Loucy (cell line): ENCODE measurements at regions not wholly inside any gene's neighbourhood (a gene's known extent, or its start where the extent isn't known, plus 50 kb on each side); places are given as distances from the start of the nearest gene placed in this dataset.
"Not testable (repeated sequence)": the region's sequence is repeated elsewhere in the genome, so short reads cannot be mapped to it uniquely, and the experiment has no call there.

Experiments
- H2AFZ ChIP-seq: fragments of 200-600 bp; sonication (generic); 2 replicates; pipeline ENCODE4 v1.6.0; 2016; ENCODE audit warnings: antibody characterized with exemption, mild to moderate bottlenecking, low read length, moderate library complexity
- H3F3A ChIP-seq: fragments of 200-600 bp; 2 replicates; pipeline ENCODE4 v1.6.0; 2016; ENCODE audit warnings: antibody characterized with exemption, low read depth, mild to moderate bottlenecking
- H3K27me3 ChIP-seq: fragments of 200-600 bp; sonication (generic); 2 replicates; pipeline ENCODE4 v1.6.1; 2014; ENCODE audit warnings: low read length, mild to moderate bottlenecking; ENCODE audit not compliant: insufficient read depth, poor library complexity, severe bottlenecking
- H3K36me3 ChIP-seq: fragments of 200-600 bp; sonication (generic); 2 replicates; pipeline ENCODE4 v1.6.1; 2016; ENCODE audit warnings: low read length; ENCODE audit not compliant: insufficient read depth
- H3K4me1 ChIP-seq: fragments of 200-600 bp; sonication (generic); 2 replicates; pipeline ENCODE4 v1.5.1; 2014; ENCODE audit warnings: low read length, mild to moderate bottlenecking; ENCODE audit not compliant: insufficient read depth, poor library complexity, severe bottlenecking
- H3K4me2 ChIP-seq: fragments of 200-600 bp; sonication (generic); 2 replicates; pipeline ENCODE4 v1.6.0; 2014; ENCODE audit warnings: antibody characterized with exemption, low read length, low read depth, mild to moderate bottlenecking; ENCODE audit not compliant: poor library complexity, severe bottlenecking
- H3K4me3 ChIP-seq: fragments of 200-600 bp; sonication (generic); 2 replicates; pipeline ENCODE4 v1.5.1; 2014; ENCODE audit warnings: low read length, mild to moderate bottlenecking, mixed read lengths; ENCODE audit not compliant: poor library complexity, severe bottlenecking
- H3K79me2 ChIP-seq: fragments of 200-600 bp; sonication (generic); 2 replicates; pipeline ENCODE4 v1.6.1; 2014; ENCODE audit warnings: low read length; ENCODE audit not compliant: insufficient read depth
- H3K9ac ChIP-seq: fragments of 200-600 bp; sonication (generic); 2 replicates; pipeline ENCODE4 v1.6.0; 2014; ENCODE audit warnings: mild to moderate bottlenecking, low read depth, low read length, moderate library complexity; ENCODE audit not compliant: poor library complexity, severe bottlenecking
- H3K9me2 ChIP-seq: fragments of 200-600 bp; sonication (generic); replicated peaks from 2 replicates; pipeline ENCODE4 v1.6.1; 2016; ENCODE audit warnings: low read depth, low read length, mixed read lengths
- H3K9me3 ChIP-seq: fragments of 200-600 bp; sonication (generic); 2 replicates; pipeline ENCODE4 v1.6.1; 2014; ENCODE audit warnings: mild to moderate bottlenecking, antibody characterized with exemption, low read length, low read depth; ENCODE audit not compliant: insufficient read depth
- H4K20me1 ChIP-seq: fragments of 200-600 bp; sonication (generic); 2 replicates; pipeline ENCODE4 v1.6.0; 2014; ENCODE audit warnings: antibody characterized with exemption, low read length, mild to moderate bottlenecking; ENCODE audit not compliant: insufficient read depth, poor library complexity, severe bottlenecking
- CTCF ChIP-seq: fragments of 200-600 bp; sonication (generic); conservative IDR thresholded peaks from 2 replicates; pipeline ENCODE4 v1.5.1; 2014; ENCODE audit warnings: mild to moderate bottlenecking, antibody characterized with exemption, low read length
- EZH2phosphoT487 ChIP-seq: fragments of 200-600 bp; IDR thresholded peaks from 2 replicates; pipeline ENCODE4 v1.6.1; 2018; ENCODE audit warnings: antibody characterized with exemption, mild to moderate bottlenecking, moderate library complexity, borderline replicate concordance

DNA sequence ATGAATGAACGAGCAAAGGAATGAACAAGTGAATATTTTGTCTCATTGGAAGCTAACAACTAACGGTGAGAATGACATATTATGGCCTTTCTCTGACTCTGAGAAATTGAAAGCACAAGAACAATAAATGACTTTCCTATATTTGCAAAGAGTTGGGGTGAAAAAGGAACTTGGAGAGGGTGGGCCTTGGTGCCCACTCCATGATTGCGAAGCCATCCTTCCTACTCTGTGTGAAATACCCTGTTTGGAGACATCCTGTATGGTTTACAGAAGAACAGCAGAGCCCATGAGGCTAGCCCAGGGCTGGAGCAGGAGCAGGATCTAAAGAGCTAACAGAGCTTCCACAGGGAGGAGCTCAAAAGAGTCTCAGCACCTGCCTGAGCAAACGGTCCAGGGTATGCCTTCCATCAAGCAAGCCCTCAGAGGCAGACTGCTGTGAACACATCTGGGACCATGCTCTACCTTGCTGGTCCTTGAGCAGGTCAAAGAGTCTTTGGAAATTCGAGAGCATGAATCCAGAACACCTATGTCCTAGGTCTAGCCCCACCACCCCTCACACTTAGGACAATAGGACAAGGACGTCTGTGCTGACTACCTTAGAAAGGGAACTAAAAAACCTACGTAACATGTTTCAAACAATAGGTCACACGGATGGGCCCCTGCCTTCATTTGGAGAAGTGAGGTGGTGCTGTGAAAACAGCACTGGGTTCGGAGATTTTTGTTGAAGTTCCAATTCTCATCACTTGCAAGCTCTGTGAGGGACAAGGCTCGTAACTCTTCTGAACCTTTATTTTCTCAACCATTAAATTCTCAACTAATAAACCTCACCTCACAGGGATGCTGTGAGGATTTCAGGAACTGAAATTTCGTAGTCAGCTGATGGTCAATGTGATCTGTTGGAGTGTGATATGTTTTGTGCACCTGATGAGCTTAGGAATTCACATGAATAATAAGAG lies 377.4 kb downstream of the RRAGC start:
- no peak for TF ChIP-seq EZH2phosphoT487
- TF ChIP-seq CTCF: no peak
- no peak overlapping the region for H3K9ac ChIP-seq
- H3K36me3 ChIP-seq: no peaks in the 10 kb centered on the region
- no peaks in the 10 kb centered on the region for H3K9me3 ChIP-seq
- no peaks in the 10 kb centered on the region for H3K9me2 ChIP-seq
- no peaks in the 10 kb centered on the region for H4K20me1 ChIP-seq
- H2AFZ ChIP-seq: no peak overlapping the region
- no peaks in the 10 kb centered on the region for H3F3A ChIP-seq
- H3K4me3 ChIP-seq: no peak overlapping the region
- H3K27me3 ChIP-seq: no peaks in the 10 kb centered on the region
- no peaks in the 10 kb centered on the region for H3K79me2 ChIP-seq
- H3K4me2 ChIP-seq: no peak overlapping the region
- H3K4me1 ChIP-seq: no peaks in the 10 kb centered on the region

- not testable (repeated sequence) for H3K27me3 ChIP-seq, H3K79me2 ChIP-seq, H3K9ac ChIP-seq, H3K4me1 ChIP-seq, H2AFZ ChIP-seq, H3K4me3 ChIP-seq, H4K20me1 ChIP-seq, H3K9me2 ChIP-seq, H3K4me2 ChIP-seq, H3K9me3 ChIP-seq, H3F3A ChIP-seq, H3K36me3 ChIP-seq
These were observed 379.9 kb downstream of the RRAGC start for GRCh38 chr1:38479662-38480061.

- H3K9me2 ChIP-seq: no peaks in the 10 kb centered on the region
- no peak overlapping the region for H3K4me3 ChIP-seq
- H3K79me2 ChIP-seq: no peaks in the 10 kb centered on the region
- no peaks in the 10 kb centered on the region for H3K27me3 ChIP-seq
- no peaks in the 10 kb centered on the region for H3K4me1 ChIP-seq
- H3K9ac ChIP-seq: no peak overlapping the region
- no peak overlapping the region for H3K4me2 ChIP-seq
- no peak overlapping the region for H2AFZ ChIP-seq
- H3K9me3 ChIP-seq: no peaks in the 10 kb centered on the region
- H3F3A ChIP-seq: no peaks in the 10 kb centered on the region
- no peaks in the 10 kb centered on the region for H4K20me1 ChIP-seq
- no peak for TF ChIP-seq CTCF
- no peak for TF ChIP-seq EZH2phosphoT487
- H3K36me3 ChIP-seq: no peaks in the 10 kb centered on the region
These were observed 381.8 kb downstream of the RRAGC start for GRCh38 chr1:38477811-38478210.

DNA sequence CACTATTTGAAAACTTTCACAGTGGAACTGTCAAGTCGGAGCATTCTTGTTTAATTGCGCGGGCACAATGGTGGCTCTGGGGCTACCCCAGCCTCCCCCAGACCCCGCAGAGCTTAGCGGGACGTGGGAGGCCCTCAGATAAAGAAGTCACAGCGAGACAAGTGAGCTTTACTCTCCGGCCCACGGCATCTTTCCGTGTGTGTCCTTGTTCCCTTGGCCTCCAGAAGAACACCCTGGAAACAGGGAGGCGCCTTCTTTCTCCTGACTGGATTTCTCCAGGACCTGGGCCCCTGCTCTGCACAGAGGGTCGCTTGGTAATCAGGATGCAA lies 382.8 kb downstream of the RRAGC start:
- Histone ChIP-seq H4K20me1 (no peaks in the 10 kb centered on the region), H3K4me1 (no peaks in the 10 kb centered on the region), H3K27me3 (no peaks in the 10 kb centered on the region), H2AFZ (no peak overlapping the region), H3K36me3 (no peaks in the 10 kb centered on the region), H3K79me2 (no peaks in the 10 kb centered on the region), H3F3A (no peaks in the 10 kb centered on the region), H3K9me2 (no peaks in the 10 kb centered on the region), H3K4me3 (no peak overlapping the region), H3K9me3 (no peaks in the 10 kb centered on the region), H3K9ac (no peak overlapping the region), H3K4me2 (no peak overlapping the region)
- TF ChIP-seq EZH2phosphoT487 (no peak), CTCF (no peak)
